ENCODE measurements at regions not wholly inside any gene's neighbourhood (a gene's known extent, or its start where the extent isn't known, plus 50 kb on each side); places are given as distances from the start of the nearest gene placed in this dataset.

DNA sequence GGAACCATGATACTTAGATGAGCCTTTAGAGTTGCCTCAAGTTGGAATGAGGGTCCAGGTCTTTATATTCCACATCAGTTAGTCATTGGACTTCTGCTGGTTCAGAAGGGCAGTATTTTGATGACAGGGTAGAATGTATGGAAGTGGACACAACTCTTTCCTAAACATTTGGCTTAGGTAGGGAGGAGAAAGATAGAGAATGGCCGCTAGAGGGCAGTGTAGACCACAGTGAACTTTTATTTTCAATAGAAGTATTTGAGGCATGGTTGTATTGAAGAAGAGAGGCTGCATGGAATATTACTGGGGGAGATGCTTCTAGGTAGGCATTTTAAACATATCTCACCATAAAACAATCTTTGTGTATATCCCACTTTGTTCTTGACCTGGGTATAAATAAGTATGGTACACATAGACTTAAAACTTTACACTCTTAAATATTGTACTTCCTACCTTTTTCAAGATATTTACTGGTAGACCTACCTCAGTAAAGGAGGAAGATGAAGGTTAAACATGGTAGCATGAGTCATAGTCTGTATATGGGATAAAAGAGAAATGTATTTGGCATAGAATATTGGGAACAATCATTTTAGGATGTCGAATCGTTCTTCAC lies 497.6 kb upstream of the FAM98A start:
- DNase-seq (ENCODE audit: low spot score): peak; percentile 36

DNA sequence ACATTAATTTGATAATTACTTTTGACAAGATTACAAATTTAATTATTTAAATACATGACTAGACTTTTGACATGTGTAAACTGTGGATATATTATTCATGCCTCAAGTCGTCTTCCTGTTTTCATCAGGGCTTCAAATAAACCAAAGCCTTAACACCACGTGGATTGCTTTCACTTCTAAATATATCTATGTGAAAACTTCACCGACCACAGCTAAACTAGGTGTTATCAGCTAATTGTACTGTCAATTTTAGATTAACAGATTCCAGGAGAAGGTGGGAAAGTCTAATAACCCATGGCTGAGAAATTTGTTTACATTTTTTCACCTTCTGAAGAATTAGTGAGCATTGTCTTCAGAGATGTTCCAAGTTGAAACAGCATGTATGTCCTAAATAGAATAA lies 494.7 kb upstream of the FAM98A start:
- no peak for DNase-seq (ENCODE audit: low spot score)

GRCh38 chr2:34070196-34070595 lies 471.1 kb upstream of the FAM98A start:
- DNase-seq (ENCODE audit: low spot score): no peak

DNA sequence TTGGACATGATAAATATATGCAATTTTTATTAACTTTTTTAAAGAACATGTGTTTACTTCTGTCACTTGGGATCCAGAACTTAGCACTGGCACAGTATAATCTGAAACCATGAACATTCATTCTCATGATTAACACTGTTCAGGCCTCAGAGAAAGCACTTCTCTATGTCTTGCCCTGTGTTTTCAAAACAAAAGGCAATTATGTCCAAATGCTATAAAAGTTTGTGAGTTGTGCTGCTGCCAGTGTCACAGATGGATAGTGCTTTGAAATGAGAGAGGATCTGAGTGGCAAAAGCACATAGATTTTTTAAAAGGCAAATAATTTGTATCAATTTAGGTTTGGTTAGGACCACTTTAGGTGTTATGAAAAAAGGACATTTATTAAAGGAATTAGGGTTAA lies 470.5 kb upstream of the FAM98A start:
- DNase-seq (ENCODE audit: low spot score): no peak

DNA sequence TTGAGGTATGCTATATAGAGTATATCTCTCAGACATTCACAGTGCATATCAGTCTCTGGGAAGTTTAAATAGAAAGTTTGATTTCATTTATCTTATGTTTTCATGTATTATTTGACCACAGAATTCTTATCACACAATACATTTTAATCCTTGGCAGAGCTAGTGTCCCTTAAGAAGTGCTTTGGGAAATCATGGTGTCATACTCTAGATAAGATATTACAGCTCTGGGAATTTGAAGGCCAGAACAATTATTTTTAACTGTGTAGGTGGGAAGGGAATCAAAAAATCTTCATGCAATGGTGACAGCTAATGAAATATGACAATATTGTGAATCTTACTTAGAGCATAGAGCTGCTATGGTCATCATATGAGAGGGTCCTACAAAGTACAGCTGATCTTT lies 451.3 kb upstream of the FAM98A start:
- no peak for DNase-seq (ENCODE audit: low spot score)

DNA sequence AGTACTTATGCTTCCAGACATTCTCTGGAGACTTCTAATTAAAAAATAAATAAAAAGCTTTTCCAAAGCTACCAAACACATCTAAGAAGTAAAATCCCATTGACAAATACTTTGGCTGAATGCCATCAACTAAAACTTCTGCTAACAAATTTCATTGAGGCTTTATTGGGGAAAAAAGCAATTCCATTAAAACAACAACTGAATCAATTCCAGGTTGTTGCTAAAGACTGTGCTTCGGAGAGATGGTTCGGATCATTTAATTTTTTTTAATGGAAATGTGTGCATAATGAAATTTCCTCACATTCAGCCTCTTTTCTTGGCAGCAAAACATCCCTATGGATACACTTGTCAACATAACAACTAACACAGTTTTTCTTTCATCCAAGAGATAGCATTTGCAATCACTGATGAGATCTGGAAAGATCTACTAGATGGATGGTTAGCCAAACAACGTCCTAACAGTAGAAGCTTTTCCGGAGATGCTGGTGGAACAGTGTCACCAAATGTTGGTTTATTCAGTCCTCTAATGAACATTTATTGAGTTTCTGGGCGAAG lies 446.1 kb upstream of the FAM98A start:
- no peak for DNase-seq (ENCODE audit: low spot score)

GRCh38 chr2:34037886-34038285 lies 438.8 kb upstream of the FAM98A start:
- no peak for DNase-seq (ENCODE audit: low spot score)

GRCh38 chr2:34037157-34037556 lies 438.1 kb upstream of the FAM98A start:
- no peak for DNase-seq (ENCODE audit: low spot score)

DNA sequence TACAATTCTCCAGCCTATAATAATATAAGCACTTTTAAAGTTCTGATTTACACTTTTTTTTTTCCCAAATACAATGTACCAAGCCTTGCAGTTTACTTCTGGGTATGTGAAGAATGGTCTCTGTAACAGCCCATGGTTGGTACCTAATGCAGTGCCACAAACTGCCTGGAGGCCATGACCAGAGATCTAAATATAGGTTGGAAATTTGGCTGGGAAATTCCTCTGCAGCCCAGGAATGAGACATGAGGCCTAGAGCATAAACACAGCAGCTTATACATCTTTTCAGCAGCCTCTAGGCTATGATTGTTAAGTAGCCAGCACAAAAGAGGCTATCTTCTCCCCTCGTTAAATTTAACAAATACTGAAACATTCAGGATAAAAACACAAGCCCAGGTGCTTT lies 432.0 kb upstream of the FAM98A start:
- DNase-seq (ENCODE audit: low spot score): no peak

GRCh38 chr2:34030273-34030672 lies 431.2 kb upstream of the FAM98A start:
- no peak for DNase-seq (ENCODE audit: low spot score)

DNA sequence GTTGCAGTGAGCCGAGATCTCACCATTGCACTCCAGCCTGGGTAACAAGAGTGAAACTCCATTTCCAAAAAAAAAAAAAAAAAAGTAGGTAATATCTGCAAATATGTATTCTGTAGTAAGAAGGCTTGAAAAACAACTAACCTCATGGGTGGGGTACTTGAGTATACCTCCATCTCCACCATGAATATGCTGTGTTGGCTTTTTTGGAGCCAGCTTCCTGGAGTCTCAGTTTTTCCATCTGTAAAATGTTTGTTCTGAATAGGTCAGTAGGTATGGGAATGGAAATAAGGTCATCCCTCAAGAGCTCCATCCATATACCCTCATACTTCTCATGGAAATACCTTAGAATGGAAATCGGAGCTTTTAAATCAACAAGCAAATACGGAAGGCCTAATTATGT lies 430.0 kb upstream of the FAM98A start:
- no peak for DNase-seq (ENCODE audit: low spot score)

DNA sequence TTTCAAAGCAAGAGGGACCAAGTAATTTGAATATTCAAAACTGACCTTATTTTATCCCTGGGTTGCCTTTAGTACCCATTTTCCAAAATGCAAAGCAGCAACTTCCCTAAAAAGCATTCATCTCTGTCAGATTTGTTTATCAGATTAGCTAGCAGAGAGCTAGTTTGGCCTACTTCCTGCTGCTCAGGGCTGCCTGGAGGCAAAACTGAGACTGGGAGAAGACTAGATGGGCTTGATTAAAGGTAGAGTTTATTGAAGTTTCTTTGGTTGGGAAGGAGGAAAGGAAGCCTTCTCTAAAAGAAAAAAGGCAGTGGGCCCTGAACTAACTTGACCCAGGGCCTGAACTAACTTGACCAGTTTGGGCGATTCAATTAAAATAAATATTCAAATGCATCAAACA lies 426.1 kb upstream of the FAM98A start:
- no peak for DNase-seq (ENCODE audit: low spot score)

DNA sequence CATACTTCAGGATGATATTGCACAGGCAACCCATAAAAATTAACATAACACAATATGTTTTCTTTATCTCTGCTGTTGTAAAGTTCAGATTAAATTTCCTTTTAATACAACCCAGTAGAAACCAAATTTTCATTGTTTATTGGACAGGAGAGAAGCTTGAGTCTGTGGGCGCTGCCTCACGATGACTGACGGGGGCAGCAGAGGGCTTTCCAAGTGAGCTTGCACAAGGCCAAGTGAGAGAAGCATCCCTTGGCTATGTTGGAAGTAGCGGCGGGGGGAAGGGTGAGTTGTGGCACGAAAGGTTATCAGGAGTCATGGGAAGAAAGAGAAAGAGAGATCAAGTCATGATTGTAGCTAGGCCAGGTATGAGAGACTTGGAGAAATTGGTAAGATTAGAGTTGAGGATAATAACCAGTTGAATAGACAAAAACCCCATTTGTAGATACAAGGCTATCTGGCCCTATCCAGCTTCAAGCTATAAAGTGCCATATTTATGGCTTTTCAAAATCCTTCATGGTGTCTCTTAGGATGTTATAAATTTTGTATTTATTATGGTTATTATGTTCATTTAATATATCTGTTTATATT lies 413.7 kb upstream of the FAM98A start:
- DNase-seq (ENCODE audit: low spot score): no peak

GRCh38 chr2:34011684-34012083 lies 412.6 kb upstream of the FAM98A start:
- DNase-seq (ENCODE audit: low spot score): no peak

- no peak for DNase-seq (ENCODE audit: low spot score)
Measured at GRCh38 chr2:34005901-34006300, 406.8 kb upstream of the FAM98A start.

- DNase-seq (ENCODE audit: low spot score): no peak
Measured at GRCh38 chr2:34004936-34005335, 405.8 kb upstream of the FAM98A start.

GRCh38 chr2:34003795-34004194 lies 404.7 kb upstream of the FAM98A start:
- no peak for DNase-seq (ENCODE audit: low spot score)

DNA sequence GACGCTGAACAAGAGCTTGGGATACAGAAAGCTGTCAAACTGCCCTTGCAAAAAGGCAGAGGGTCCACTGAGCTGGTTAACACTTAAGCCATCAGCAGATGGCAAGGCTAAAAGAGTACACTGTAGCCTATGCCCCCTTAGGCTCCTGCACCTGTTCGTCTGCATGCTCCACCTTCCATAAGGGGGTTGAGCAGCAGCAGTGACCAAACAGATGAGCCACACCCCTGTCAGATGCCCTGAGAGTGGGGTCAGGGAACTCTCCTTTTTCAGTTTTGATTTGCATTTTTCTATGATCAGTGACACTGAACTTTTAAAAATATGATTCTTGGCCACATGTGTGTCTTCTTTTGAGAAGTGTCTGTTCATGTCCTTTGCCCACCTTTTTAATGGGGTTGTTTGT lies 402.5 kb upstream of the FAM98A start:
- no peak for DNase-seq (ENCODE audit: low spot score)

GRCh38 chr2:33984131-33984530 lies 385.0 kb upstream of the FAM98A start:
- no peak for DNase-seq (ENCODE audit: low spot score)

- DNase-seq (ENCODE audit: low spot score): no peak
Measured at GRCh38 chr2:33978471-33978870, 379.4 kb upstream of the FAM98A start.

DNA sequence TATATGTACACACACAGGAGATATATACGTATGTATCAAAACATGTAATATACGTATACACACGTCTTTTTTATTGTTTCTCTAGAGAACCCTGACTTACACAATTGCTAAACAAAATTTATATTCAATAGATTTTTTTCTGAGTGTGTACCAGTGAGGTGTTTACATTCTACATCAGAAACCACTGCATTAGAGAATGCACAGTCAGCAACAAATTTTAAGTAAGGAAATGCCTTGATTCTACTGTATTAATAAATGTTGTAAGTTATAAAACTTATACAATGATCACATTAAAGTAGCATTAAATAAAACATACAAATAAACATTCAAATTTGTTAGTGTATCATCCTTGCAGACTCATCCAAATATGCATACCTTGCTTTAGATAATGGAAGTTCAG lies 376.4 kb upstream of the FAM98A start:
- DNase-seq (ENCODE audit: low spot score): no peak

GRCh38 chr2:33967103-33967502 lies 368.0 kb upstream of the FAM98A start:
- no peak for DNase-seq (ENCODE audit: low spot score)

DNA sequence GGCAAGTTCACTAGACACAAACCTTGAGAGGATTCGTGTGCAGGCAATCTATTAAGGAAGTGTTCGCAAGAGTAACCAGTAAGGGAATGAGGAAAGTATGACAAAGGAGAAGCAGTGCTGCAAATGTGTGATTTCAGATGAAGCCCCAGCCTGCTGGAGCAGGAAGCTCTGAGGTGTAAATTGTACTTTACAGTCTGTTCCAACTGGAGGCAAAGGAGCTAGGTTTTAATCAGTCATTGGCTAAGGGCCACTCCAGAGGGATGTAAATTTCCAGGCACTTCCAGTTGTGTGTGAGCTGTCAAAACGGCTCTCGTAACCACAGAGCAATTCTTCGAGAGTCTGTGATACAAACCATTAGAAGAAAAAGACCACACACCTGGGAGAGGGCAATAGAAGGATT lies 359.5 kb upstream of the FAM98A start:
- no peak for DNase-seq (ENCODE audit: low spot score)

GRCh38 chr2:33949371-33949770 lies 350.3 kb upstream of the FAM98A start:
- DNase-seq (ENCODE audit: low spot score): no peak

All from CD4-positive, alpha-beta T cell treated with Interleukin-15 for 4 hours (primary cell).